VCaP (cell line): ENCODE measurements at regions not wholly inside any gene's neighbourhood (a gene's known extent, or its start where the extent isn't known, plus 50 kb on each side); places are given as distances from the start of the nearest gene placed in this dataset.

Source experiments
- H3K27ac ChIP-seq: fragments of 450-650 bp; 2 replicates; pipeline ENCODE4 v1.5.1; 2017
- TF ChIP-seq, protein P1 (sequence below): fragments of 450-650 bp; conservative IDR thresholded peaks from 2 replicates; pipeline ENCODE4 v1.5.1; 2017; ENCODE audit warnings: mild to moderate bottlenecking, moderate library complexity

DNA sequence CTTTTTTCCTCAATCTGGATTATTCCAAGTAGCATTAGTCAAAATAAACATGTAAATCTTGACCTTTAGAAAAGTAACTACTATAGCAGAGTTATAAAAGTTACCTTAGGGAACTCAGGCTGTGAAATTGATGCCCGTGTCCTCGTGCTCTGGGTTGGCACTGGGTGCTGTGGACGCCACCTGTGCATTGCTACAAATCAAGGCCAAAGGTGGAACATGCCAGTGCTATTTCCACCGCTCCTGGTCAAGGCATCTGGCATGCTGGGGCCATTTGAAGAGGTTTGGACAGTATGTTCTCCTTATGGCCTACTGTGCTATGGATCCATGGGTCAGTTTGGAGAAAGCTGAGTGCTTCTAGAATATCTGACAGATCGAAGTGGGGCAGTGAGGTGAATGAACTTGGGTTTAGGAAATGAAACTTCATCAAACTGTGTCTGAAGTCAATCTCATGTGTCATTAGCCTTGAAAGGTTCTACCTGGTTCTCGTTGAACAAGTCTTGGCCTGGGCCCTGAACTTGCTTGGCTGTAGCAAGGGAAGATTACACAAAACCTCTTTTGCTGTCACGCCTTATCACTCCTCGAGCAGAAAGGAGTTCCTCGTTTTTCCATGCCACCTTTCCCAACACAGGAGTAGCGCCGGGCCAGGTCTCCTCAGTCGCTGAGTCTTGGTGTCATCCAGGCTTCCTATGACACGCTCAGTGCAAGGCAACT is 397.6 kb upstream of the RGMA start:
- H3K27ac ChIP-seq, result peak overlapping the region; percentile 17; the same call in 1 of the 2 replicates
- TF ChIP-seq, protein P1, sequence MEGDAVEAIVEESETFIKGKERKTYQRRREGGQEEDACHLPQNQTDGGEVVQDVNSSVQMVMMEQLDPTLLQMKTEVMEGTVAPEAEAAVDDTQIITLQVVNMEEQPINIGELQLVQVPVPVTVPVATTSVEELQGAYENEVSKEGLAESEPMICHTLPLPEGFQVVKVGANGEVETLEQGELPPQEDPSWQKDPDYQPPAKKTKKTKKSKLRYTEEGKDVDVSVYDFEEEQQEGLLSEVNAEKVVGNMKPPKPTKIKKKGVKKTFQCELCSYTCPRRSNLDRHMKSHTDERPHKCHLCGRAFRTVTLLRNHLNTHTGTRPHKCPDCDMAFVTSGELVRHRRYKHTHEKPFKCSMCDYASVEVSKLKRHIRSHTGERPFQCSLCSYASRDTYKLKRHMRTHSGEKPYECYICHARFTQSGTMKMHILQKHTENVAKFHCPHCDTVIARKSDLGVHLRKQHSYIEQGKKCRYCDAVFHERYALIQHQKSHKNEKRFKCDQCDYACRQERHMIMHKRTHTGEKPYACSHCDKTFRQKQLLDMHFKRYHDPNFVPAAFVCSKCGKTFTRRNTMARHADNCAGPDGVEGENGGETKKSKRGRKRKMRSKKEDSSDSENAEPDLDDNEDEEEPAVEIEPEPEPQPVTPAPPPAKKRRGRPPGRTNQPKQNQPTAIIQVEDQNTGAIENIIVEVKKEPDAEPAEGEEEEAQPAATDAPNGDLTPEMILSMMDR, result no peak; the same call in 1 of the 2 replicates

DNA sequence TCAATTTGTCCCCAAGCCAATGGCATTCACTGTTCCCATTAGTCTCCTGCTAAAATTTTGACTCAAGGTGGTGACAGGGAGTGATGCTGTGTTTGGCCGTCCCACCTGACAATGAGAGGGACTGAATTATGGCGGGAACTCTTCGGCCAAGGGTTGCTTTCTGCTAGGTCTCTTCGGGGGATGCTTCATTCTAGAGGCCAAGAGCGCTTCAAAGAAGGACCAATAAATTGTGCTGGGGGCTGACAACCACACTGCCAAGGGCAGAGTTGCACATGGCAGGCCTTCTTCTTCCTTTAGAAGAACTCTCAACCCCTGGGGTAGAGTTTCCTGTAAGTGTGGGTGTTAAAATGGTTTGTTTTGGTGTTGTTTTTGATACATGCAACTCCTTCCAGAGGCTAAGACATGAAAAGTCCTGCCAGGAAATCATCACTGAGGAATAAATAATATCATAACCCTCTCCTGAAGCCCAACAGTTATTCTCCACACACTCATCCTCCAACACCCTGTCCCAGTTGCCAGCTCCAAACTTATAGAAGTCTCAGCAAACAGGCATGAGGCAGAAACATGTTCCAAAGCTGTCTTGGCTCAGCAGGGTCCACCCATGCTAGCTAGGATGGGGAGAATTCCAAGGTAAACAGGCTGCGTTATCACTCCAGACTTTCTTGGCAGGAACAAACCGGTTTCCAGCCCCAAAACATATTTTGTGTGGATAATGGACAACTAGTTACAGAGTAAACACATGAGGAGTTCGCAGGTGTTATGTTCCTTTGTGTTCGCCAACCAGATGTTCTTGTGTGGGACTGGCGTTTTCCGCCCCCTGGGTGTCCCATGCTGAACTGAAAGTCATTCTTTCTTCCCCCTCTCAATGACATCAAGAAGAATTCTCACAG is 396.7 kb upstream of the RGMA start:
- H3K27ac ChIP-seq, result peak overlapping the region; percentile 17
- TF ChIP-seq, protein P1, result peak; percentile 48

DNA sequence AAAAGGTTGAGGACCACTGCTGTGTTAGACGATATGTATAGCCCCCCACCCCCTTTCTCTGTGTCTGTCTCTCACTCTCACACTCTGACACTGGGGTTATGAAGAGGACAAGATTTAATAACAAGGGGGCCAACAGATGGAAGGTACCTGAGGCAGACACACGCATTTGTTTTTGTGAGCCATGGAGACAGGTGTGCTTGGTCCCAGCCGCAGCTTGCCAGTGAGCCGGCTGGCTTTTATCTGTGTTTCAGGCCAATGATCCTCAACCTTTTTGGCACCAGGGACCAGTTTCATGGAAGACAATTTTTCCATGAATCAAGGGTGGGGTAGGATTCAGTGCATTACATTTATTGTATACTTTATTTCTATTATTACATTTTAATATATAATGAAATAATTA is 394.9 kb upstream of the RGMA start:
- TF ChIP-seq, protein P1, result no peak
- no peak overlapping the region for H3K27ac ChIP-seq

DNA sequence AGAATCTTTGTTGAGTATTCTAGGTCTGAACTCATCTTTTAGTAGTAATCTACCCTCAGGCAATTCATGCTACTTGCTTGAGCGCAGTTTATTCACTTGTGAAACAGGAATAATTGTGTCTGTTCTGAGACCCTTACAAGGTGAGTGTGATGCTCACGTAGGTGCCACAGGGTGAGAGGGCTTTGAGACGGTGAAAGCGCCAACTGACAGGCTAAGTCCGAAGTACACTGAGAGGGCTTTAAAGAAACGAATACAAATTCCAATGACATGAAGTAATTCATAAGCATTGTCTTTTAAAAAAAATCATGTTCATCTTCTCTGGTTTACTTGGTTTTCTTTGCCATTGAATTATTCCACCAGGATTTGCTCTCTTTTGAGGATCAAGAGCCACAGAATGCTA is 393.7 kb upstream of the RGMA start:
- TF ChIP-seq, protein P1, result no peak
- H3K27ac ChIP-seq, result no peak overlapping the region

DNA sequence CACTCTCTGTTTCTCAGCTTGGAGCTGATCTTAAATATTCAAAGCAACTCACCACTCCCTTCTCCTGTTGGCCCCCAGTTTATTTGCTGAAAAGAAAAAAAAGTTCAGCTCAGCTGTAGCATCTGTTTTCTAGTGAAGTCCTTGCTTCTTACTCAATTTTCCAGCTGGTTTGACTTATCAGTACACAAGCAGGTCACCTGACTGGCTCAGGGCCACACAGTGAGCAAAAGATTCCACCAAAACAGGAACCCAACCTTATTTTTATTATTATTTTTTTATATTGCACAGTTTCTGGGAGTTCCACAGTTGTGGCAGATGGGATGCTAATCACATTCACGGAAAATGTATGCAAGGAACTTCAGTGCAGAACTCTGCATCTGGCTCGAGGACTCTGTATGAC is 390.7 kb upstream of the RGMA start:
- H3K27ac ChIP-seq, result no peak overlapping the region

DNA sequence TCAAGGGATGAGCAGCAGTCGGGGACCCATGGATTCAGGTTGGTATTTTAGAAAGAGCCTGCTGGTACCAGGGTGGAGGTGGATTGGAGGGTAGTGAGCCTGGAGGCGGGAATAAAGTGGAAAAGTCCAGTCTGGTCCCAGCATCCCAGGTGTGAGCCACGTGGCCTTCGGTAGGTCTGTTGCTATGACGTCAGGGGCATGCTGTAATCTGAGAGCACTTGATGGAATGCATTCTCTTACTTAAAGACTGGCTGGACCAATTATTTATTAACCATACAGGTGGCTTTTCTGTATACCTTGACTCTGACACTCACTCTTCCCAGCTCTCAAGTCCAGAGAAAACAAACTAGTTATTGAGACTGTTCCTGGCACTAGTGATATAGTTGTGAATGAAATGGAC is 389.9 kb upstream of the RGMA start:
- H3K27ac ChIP-seq, result no peak overlapping the region
- TF ChIP-seq, protein P1, result no peak

More for the DNA sequence above, 390.7 kb upstream of the RGMA start:
- TF ChIP-seq, protein P1, result no peak

DNA sequence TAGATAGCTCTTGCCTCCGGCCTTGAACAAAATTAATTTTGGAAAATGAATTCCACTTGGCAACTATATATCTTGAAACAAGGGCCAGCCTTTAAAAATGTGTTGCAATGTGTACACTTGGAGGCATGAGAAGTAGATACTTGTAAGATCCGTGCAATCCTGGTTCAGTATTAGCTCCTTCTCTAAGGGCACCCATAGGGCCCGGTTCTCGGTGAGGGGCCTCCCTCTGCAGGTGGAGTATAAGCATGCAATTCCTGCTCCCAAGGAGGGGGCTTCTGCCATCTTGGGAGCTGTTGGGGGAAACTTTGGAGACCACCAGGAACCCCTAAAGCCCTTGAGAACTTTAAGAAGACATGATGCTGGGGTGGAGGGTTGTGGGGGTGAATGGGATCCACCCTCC is 388.7 kb upstream of the RGMA start:
- TF ChIP-seq, protein P1, result no peak
- no peak overlapping the region for H3K27ac ChIP-seq
